SJSA1 (cell line): ENCODE measurements at regions not wholly inside any gene's neighbourhood (a gene's known extent, or its start where the extent isn't known, plus 50 kb on each side); places are given as distances from the start of the nearest gene placed in this dataset.
"Not testable (repeated sequence)": the region's sequence is repeated elsewhere in the genome, so short reads cannot be mapped to it uniquely, and the experiment has no call there.

ENCODE experiments used
- DNase-seq, 2 experiments: peaks; one replicate each; pipeline ENCODE4 v3.0.0-alpha.2; 2015 to 2020; ENCODE audit warnings: low spot score in 2 of 2, low read depth in 1 of 2
- H3K27ac ChIP-seq: fragments of 250-450 bp; sonication (Bioruptor Pico); 2 replicates; pipeline ENCODE4 v1.5.1; 2020; ENCODE audit warnings: mild to moderate bottlenecking, moderate library complexity
- H3K27me3 ChIP-seq: fragments of 250-450 bp; sonication (Bioruptor Pico); replicated peaks from 2 replicates; pipeline ENCODE4 v1.5.1; 2020; ENCODE audit warnings: mild to moderate bottlenecking, moderate library complexity
- H3K36me3 ChIP-seq: fragments of 250-450 bp; sonication (Bioruptor Pico); 2 replicates; pipeline ENCODE4 v1.5.1; 2020; ENCODE audit warnings: mild to moderate bottlenecking
- H3K4me1 ChIP-seq: fragments of 250-450 bp; sonication (Bioruptor Pico); replicated peaks from 2 replicates; pipeline ENCODE4 v1.6.1; 2021; ENCODE audit warnings: mild to moderate bottlenecking
- H3K4me3 ChIP-seq: fragments of 250-450 bp; sonication (Bioruptor Pico); 2 replicates; pipeline ENCODE4 v1.5.1; 2020; ENCODE audit warnings: mild to moderate bottlenecking
- H3K9me3 ChIP-seq: fragments of 250-450 bp; sonication (Bioruptor Pico); replicated peaks from 2 replicates; pipeline ENCODE4 v1.5.1; 2020; ENCODE audit warnings: mild to moderate bottlenecking

DNA sequence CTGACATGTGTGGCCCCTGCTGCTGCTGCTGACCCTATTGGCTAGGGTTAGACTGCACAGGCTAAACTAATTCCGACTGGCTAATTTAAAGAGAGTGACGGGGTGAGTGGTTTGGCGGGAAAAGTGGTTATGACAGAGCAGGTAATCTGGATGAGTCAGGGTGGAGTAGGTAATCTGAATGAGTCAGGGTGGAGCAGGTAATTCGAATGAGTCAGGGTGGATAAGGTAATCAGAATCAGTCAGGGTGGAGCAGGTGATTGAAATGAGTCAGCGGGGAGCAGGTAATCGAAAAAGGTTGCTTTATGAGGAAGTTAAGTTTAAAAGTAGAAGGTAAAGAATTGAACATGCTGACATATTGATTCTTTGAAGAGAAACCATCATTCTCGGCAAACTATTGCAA lies 683.3 kb downstream of the REEP3 start:
- not testable (repeated sequence) for H3K4me1 ChIP-seq, H3K4me3 ChIP-seq, H3K9me3 ChIP-seq, H3K27me3 ChIP-seq, H3K36me3 ChIP-seq, DNase-seq, H3K27ac ChIP-seq

- Histone ChIP-seq H3K4me1 (no peaks in the 10 kb centered on the region), H3K4me3 (no peak overlapping the region), H3K27me3 (no peaks in the 10 kb centered on the region), H3K27ac (no peak overlapping the region), H3K9me3 (no peaks in the 10 kb centered on the region), H3K36me3 (no peaks in the 10 kb centered on the region)
- no peak for DNase-seq
Observed at GRCh38 chr10:64206409-64206808, 685.2 kb downstream of the REEP3 start.

DNA sequence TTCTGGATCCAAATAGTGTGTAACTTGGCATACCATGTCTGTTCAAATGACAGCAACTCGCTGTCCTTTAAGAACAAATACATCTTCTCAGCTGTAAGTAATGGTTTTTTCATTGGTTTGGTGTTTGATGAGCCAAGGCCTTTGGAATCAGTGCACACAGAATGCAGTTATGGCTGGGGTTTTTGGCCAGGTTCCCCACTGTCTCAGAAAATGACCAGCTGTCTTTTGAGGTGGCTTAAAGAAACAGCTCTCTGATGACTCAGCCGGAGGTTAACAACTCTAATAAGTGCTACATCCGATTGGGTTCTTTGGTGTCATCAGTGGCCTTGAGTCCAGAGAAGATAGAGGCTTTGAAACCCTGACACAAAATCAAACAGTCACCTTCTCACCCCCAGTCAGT lies 688.4 kb downstream of the REEP3 start:
- Histone ChIP-seq H3K9me3 (no peaks in the 10 kb centered on the region), H3K36me3 (no peaks in the 10 kb centered on the region), H3K4me3 (no peak overlapping the region), H3K27me3 (no peaks in the 10 kb centered on the region), H3K27ac (no peak overlapping the region), H3K4me1 (no peaks in the 10 kb centered on the region)
- no peak for DNase-seq

DNA sequence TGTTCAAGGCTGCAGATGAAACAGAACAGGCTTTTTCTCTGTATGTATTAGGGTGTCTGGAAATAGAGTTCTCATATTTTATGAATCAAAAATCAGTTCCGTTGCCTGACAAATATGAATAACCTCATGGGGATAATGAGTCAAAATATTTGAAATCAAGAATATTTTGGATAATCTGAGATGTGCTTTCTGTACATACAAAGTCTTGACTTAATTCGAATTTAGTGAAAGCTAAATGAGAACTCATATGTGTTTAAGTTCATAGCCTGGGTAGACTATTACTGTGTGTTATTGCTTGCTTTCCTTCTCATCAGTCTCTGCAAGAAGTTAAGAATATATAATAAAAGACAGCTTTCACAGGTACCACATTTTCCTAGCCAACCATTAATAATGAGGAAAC lies 689.0 kb downstream of the REEP3 start:
- Histone ChIP-seq H3K27me3 (no peaks in the 10 kb centered on the region), H3K36me3 (no peaks in the 10 kb centered on the region), H3K4me3 (no peak overlapping the region), H3K9me3 (no peaks in the 10 kb centered on the region), H3K27ac (no peak overlapping the region), H3K4me1 (no peaks in the 10 kb centered on the region)
- DNase-seq: no peak

- H3K4me3 ChIP-seq: no peak overlapping the region
- H3K36me3 ChIP-seq: no peaks in the 10 kb centered on the region
- H3K27ac ChIP-seq: no peak overlapping the region
- no peak for DNase-seq
- H3K27me3 ChIP-seq: no peaks in the 10 kb centered on the region
- no peaks in the 10 kb centered on the region for H3K4me1 ChIP-seq
- no peaks in the 10 kb centered on the region for H3K9me3 ChIP-seq
Observed at GRCh38 chr10:64211466-64211865, 690.3 kb downstream of the REEP3 start.

GRCh38 chr10:64215088-64215487 lies 693.9 kb downstream of the REEP3 start:
- DNase-seq: no peak
- H3K27ac ChIP-seq: no peak overlapping the region
- H3K4me1 ChIP-seq: no peaks in the 10 kb centered on the region
- no peaks in the 10 kb centered on the region for H3K36me3 ChIP-seq
- H3K27me3 ChIP-seq: no peaks in the 10 kb centered on the region
- H3K9me3 ChIP-seq: no peaks in the 10 kb centered on the region
- no peak overlapping the region for H3K4me3 ChIP-seq

DNA sequence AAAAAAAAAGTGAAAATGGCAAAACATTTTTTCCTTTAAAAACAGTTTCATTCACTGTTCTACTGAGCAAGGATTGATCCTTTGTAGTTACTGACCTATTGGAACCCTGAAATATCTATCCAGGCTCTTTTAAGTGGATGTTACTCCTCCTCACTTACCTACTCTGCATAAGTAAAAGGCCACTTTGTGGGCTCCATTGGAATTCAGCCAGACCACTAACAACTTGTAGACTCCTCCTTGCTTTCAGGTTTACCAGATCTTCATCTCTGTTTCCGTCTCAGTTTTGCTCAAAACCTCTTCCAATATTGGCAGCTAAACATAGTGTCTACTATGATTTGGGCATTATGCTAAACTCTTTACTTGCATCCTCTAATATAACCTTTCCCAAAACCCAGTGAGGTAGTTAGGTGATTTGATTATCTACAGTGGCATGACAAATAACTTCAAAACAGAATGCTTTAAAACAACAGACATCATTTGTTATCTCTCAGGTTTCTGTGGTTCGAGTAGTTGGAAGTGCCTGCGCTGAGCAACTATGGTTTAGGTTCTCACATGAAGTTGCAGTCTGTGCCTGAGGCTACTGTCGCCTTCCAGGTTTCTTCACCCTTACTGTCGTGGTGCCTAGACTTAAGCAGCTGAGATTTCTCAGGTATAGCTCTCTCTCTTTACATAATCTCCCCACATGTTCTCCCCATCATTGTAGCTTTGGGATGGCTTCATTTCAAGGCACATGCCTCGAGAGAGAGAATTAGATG lies 698.2 kb downstream of the REEP3 start:
- H3K27me3 ChIP-seq: no peaks in the 10 kb centered on the region
- no peak overlapping the region for H3K27ac ChIP-seq
- no peaks in the 10 kb centered on the region for H3K9me3 ChIP-seq
- no peaks in the 10 kb centered on the region for H3K36me3 ChIP-seq
- no peaks in the 10 kb centered on the region for H3K4me1 ChIP-seq
- no peak overlapping the region for H3K4me3 ChIP-seq
- no peak for DNase-seq

DNA sequence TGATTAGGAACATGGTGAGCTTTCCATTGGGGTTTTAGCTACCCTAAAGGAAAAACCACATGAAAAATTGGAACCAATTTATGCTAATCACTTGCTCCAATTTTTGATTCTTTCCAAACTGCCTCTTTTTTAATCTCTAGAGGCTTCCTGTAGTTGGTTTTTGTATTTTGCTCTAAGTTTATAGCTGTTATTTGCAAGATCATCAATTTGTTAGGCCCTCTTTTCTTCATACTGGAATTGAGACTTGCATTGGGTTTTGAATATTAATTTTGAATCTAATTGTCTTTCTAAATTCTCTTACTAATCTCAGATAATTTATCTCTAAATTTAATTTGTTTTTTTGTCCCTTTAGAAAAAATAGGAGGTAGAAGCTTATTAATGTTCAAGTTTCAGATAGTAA lies 713.3 kb downstream of the REEP3 start:
- Histone ChIP-seq H3K4me1 (no peaks in the 10 kb centered on the region), H3K27ac (no peak overlapping the region), H3K4me3 (no peak overlapping the region), H3K9me3 (no peaks in the 10 kb centered on the region), H3K27me3 (no peaks in the 10 kb centered on the region), H3K36me3 (no peaks in the 10 kb centered on the region)
- DNase-seq: no peak

DNA sequence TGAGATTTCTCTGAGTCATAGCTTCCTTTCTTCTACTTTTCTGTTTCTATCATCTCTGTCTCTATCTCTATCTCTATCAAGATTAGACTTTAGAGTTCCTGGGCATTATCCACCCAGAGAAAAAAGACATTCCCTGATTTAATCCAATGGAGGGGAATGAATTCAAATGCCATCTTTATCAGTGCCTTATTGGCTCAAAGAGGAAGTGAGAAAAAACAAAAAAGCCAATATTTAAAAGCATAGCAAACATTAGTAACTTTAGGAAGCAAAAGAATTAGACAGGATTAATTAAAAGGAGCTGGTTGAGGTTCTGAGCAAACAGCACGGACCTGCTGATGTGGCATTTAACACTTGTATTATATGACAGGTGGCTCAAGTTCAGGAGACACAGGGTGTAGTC lies 736.5 kb downstream of the REEP3 start:
- H3K36me3 ChIP-seq: no peaks in the 10 kb centered on the region
- no peak overlapping the region for H3K4me3 ChIP-seq

GRCh38 chr10:64261092-64261491 lies 739.9 kb downstream of the REEP3 start:
- H3K4me1 ChIP-seq: no peaks in the 10 kb centered on the region
- no peaks in the 10 kb centered on the region for H3K9me3 ChIP-seq
- H3K27ac ChIP-seq: no peak overlapping the region
- H3K27me3 ChIP-seq: no peaks in the 10 kb centered on the region
- H3K36me3 ChIP-seq: no peaks in the 10 kb centered on the region
- DNase-seq: no peak
- H3K4me3 ChIP-seq: no peak overlapping the region

More for the DNA sequence above, 736.5 kb downstream of the REEP3 start:
- no peak overlapping the region for H3K27ac ChIP-seq
- no peaks in the 10 kb centered on the region for H3K27me3 ChIP-seq
- no peak for DNase-seq
- H3K9me3 ChIP-seq: no peaks in the 10 kb centered on the region
- H3K4me1 ChIP-seq: no peaks in the 10 kb centered on the region

GRCh38 chr10:64261676-64262075 lies 740.5 kb downstream of the REEP3 start:
- no peaks in the 10 kb centered on the region for H3K36me3 ChIP-seq
- no peaks in the 10 kb centered on the region for H3K9me3 ChIP-seq
- H3K27me3 ChIP-seq: no peaks in the 10 kb centered on the region
- no peak for DNase-seq
- no peak overlapping the region for H3K27ac ChIP-seq
- no peak overlapping the region for H3K4me3 ChIP-seq
- H3K4me1 ChIP-seq: no peaks in the 10 kb centered on the region

GRCh38 chr10:64265961-64266360 lies 744.8 kb downstream of the REEP3 start:
- no peak for DNase-seq
- Histone ChIP-seq H3K4me1 (no peaks in the 10 kb centered on the region), H3K27me3 (no peaks in the 10 kb centered on the region), H3K9me3 (no peaks in the 10 kb centered on the region), H3K4me3 (no peak overlapping the region), H3K27ac (no peak overlapping the region), H3K36me3 (no peaks in the 10 kb centered on the region)

- H3K4me3 ChIP-seq: no peak overlapping the region
- H3K4me1 ChIP-seq: no peaks in the 10 kb centered on the region
- no peak for DNase-seq
- H3K36me3 ChIP-seq: no peaks in the 10 kb centered on the region
- no peak overlapping the region for H3K27ac ChIP-seq
- no peaks in the 10 kb centered on the region for H3K27me3 ChIP-seq
- H3K9me3 ChIP-seq: no peaks in the 10 kb centered on the region
Observed at GRCh38 chr10:64271508-64271907, 750.3 kb downstream of the REEP3 start.

DNA sequence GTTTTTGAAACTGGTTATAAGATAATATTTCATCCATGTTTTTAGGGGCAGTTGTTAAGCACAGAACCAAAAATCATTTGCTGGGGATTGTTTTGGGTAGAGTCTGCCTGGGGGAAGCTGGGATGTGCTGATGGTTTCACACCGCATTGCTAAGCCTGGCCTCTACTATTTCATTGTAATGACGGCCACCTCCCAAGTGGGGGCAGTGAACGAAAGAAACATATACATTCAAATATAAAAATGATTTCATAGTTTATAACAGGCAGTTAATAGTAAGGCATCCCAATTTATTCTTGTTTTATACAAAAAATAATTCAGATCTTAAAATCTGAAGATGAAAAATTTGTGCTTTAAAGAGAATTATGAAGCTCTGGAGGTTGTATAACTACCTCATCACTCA lies 750.8 kb downstream of the REEP3 start:
- DNase-seq: no peak
- H3K4me3 ChIP-seq: no peak overlapping the region
- H3K27ac ChIP-seq: no peak overlapping the region
- H3K4me1 ChIP-seq: no peaks in the 10 kb centered on the region
- no peaks in the 10 kb centered on the region for H3K27me3 ChIP-seq
- H3K36me3 ChIP-seq: no peaks in the 10 kb centered on the region
- no peaks in the 10 kb centered on the region for H3K9me3 ChIP-seq

DNA sequence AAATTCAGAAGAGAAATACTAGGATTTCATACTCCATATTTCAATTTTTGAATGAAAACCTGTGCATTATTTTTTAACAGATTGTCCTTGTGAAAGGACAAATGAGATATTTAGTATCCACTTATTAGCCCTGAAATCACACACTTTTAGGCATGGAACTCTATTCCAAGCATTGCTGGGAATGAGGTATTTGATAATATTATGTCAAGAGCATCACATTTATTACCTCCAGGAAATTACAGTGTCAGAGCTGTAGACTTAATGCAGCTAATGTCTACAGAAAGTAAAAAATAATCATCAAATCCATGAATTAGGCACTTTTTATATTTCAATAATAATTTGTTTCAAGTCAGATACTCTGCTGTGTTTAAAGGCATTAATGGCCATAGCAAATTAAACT lies 753.8 kb downstream of the REEP3 start:
- DNase-seq: no peak
- H3K9me3 ChIP-seq: no peaks in the 10 kb centered on the region
- H3K27me3 ChIP-seq: no peaks in the 10 kb centered on the region
- H3K4me1 ChIP-seq: no peaks in the 10 kb centered on the region
- H3K27ac ChIP-seq: no peak overlapping the region
- H3K4me3 ChIP-seq: no peak overlapping the region
- no peaks in the 10 kb centered on the region for H3K36me3 ChIP-seq
